ENCODE measurements at regions not wholly inside any gene's neighbourhood (a gene's known extent, or its start where the extent isn't known, plus 50 kb on each side); places are given as distances from the start of the nearest gene placed in this dataset.

GRCh38 chr3:174336784-174337183, 522.4 kb upstream of the NAALADL2 start:
- intact Hi-C loops (cut with DNase I; ENCODE audit: low total_unique reads): no loop called here
- H3K27me3 ChIP-seq: no peaks in the 10 kb centered on the region
- no peaks in the 10 kb centered on the region for H3K4me1 ChIP-seq
- H3K27ac ChIP-seq: no peak overlapping the region
- TF ChIP-seq POLR2AphosphoS5 (IDR thresholded peaks at IDR 0.05) (no peak), POLR2A (IDR thresholded peaks at IDR 0.05) (no peak)
- TF ChIP-seq, protein P1, sequence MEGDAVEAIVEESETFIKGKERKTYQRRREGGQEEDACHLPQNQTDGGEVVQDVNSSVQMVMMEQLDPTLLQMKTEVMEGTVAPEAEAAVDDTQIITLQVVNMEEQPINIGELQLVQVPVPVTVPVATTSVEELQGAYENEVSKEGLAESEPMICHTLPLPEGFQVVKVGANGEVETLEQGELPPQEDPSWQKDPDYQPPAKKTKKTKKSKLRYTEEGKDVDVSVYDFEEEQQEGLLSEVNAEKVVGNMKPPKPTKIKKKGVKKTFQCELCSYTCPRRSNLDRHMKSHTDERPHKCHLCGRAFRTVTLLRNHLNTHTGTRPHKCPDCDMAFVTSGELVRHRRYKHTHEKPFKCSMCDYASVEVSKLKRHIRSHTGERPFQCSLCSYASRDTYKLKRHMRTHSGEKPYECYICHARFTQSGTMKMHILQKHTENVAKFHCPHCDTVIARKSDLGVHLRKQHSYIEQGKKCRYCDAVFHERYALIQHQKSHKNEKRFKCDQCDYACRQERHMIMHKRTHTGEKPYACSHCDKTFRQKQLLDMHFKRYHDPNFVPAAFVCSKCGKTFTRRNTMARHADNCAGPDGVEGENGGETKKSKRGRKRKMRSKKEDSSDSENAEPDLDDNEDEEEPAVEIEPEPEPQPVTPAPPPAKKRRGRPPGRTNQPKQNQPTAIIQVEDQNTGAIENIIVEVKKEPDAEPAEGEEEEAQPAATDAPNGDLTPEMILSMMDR (IDR thresholded peaks at IDR 0.05): no peak
- no peak for DNase-seq (ENCODE audit: low spot score in 2 of 2)
- no peaks in the 10 kb centered on the region for H3K9me3 ChIP-seq
- no peaks in the 10 kb centered on the region for H3K36me3 ChIP-seq
- H3K4me3 ChIP-seq: no peak overlapping the region

GRCh38 chr3:174337227-174337626, 521.9 kb upstream of the NAALADL2 start:
- no peak for DNase-seq (ENCODE audit: low spot score in 2 of 2)
- Histone ChIP-seq H3K9me3 (no peaks in the 10 kb centered on the region), H3K27me3 (no peaks in the 10 kb centered on the region), H3K4me3 (no peak overlapping the region), H3K36me3 (no peaks in the 10 kb centered on the region), H3K27ac (no peak overlapping the region), H3K4me1 (no peaks in the 10 kb centered on the region)
- TF ChIP-seq POLR2A (IDR thresholded peaks at IDR 0.05) (no peak), POLR2AphosphoS5 (IDR thresholded peaks at IDR 0.05) (no peak)
- TF ChIP-seq, protein P1 (IDR thresholded peaks at IDR 0.05): no peak
- intact Hi-C loops (cut with DNase I; ENCODE audit: low total_unique reads): no loop called here

GRCh38 chr3:174340624-174341587, 518.2 kb upstream of the NAALADL2 start:
- intact Hi-C loops (cut with DNase I; ENCODE audit: low total_unique reads): no loop called here
- no peaks in the 10 kb centered on the region for H3K9me3 ChIP-seq

DNA sequence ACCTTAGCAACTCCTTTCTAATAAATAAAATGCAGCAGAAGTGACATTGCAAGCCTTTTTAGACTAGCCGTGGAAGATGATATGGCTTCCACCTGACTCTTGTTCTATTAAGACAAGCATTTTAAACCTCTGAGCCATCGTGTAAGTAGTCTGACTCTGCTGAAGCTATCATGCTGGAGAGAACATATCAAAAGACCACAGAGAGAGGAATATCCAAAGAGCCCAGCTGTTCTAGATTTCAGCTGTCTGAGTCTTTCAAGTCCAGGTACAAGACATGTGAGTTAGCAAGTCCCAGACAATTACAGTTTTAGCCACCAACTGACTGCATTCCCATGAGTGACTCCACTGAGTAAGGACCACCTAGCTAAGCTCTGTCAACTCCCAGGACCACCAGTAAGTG, 517.0 kb upstream of the NAALADL2 start:
- no peak overlapping the region for H3K27ac ChIP-seq

More at GRCh38 chr3:174340624-174341587, 518.2 kb upstream of the NAALADL2 start:
- DNase-seq (ENCODE audit: low spot score in 2 of 2): no peak
- no peak overlapping the region for H3K4me3 ChIP-seq
- H3K4me1 ChIP-seq: no peaks in the 10 kb centered on the region
- H3K27ac ChIP-seq: no peak overlapping the region
- H3K36me3 ChIP-seq: no peaks in the 10 kb centered on the region
- no peaks in the 10 kb centered on the region for H3K27me3 ChIP-seq
- TF ChIP-seq POLR2AphosphoS5 (IDR thresholded peaks at IDR 0.05): no peak

GRCh38 chr3:174342941-174343501, 516.1 kb upstream of the NAALADL2 start:
- Histone ChIP-seq H3K27me3 (no peaks in the 10 kb centered on the region), H3K4me3 (no peak overlapping the region), H3K27ac (no peak overlapping the region), H3K4me1 (no peaks in the 10 kb centered on the region), H3K9me3 (no peaks in the 10 kb centered on the region), H3K36me3 (no peaks in the 10 kb centered on the region)
- intact Hi-C loops (cut with DNase I; ENCODE audit: low total_unique reads): no loop called here
- no peak for DNase-seq (ENCODE audit: low spot score in 2 of 2)
- TF ChIP-seq POLR2AphosphoS5 (IDR thresholded peaks at IDR 0.05) (no peak), POLR2A (IDR thresholded peaks at IDR 0.05) (no peak)
- TF ChIP-seq, protein P1 (IDR thresholded peaks at IDR 0.05): no peak

More for the DNA sequence above, 517.0 kb upstream of the NAALADL2 start:
- no peak for DNase-seq (ENCODE audit: low spot score in 2 of 2)
- Histone ChIP-seq H3K36me3 (no peaks in the 10 kb centered on the region), H3K27me3 (no peaks in the 10 kb centered on the region), H3K4me3 (no peak overlapping the region), H3K4me1 (no peaks in the 10 kb centered on the region), H3K9me3 (no peaks in the 10 kb centered on the region)
- intact Hi-C loops (cut with DNase I; ENCODE audit: low total_unique reads): no loop called here
- TF ChIP-seq POLR2A (IDR thresholded peaks at IDR 0.05) (no peak), POLR2AphosphoS5 (IDR thresholded peaks at IDR 0.05) (no peak)
- TF ChIP-seq, protein P1 (IDR thresholded peaks at IDR 0.05): no peak
